ENCODE measurements at regions not wholly inside any gene's neighbourhood (a gene's known extent, or its start where the extent isn't known, plus 50 kb on each side); places are given as distances from the start of the nearest gene placed in this dataset.

DNA sequence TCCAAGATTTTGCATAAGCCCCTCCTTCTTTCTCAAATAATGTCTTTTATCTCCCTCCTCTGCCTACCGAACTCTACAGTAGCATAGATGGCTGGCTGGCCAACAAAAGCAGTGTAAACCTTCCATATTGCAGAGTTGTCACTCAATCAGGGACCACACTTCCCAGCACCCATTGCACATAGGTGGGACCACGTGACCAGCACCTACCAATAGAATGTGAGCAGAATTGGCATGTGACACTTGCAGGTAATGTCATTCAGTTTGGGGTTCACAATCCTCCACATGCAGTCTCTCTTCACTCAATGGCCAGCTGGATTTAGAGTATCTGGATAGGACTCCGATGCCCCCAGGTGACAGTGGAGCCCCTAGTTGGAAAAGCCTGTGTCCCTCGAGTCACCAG, 190.3 kb upstream of the CRY1 start:
- DNase-seq, result no peak

DNA sequence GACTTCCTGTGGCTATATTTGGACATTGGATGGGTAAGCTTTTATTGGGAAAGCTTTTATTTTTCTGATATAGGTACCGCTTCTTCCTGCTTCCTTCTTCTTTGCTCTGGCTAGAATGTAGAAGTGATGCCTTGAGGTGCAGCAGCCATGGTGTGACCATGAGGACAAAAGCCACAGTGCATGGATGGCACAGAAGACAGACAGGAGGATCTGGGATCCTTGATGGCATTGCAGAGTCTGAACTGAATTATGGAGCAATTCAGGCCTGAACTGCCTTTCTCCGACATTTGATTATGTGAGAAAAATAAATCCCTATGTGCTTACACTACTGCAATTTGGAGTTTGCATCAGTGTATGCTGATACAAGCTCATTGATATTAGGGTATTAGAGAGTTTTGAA, 191.3 kb upstream of the CRY1 start:
- no peak for DNase-seq

DNA sequence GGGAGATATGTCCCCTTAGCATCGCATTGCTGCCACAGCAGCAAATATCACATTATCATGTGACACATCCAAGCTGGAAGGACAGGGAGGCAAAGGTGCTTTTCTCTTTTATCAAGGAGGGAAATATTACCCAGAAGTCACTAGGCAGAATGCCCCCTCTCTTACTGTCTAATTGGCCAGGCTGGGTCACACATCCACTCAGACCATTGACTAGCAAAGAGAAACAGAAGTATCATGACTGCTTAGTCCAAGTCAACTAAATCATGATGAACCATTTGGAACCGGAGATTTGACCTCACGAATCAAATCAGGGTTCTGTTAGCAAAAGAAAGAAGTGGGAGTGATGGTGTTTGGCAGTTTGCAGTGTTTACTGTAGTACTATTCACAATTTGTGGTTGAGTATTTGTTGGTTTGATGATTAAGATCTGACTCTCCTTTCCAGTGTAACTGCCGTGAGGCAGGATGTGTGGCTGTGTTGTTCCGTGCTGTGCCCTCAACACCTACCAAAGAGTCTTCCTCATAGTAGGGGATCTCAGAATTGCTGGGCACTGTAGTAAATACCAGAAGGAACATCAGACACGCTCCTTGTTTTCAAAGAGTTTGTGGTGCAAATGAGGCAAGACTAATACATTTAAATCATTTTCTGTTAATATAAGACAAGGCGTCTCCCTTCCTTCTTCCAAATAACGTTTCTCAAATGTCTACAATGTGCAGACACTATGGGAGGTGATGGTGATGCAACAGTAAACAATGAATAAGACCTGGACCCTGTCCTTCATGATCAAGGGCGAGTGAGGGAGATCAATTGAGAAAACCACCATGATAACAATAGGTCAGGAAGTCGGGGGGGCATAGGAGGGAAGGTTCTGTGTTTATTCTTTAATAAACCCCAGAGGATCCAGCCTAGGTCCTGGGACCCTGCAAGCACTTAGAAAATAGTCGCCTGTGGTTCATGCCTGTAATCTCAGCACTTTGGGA, 194.4 kb upstream of the CRY1 start:
- DNase-seq, result no peak

DNA sequence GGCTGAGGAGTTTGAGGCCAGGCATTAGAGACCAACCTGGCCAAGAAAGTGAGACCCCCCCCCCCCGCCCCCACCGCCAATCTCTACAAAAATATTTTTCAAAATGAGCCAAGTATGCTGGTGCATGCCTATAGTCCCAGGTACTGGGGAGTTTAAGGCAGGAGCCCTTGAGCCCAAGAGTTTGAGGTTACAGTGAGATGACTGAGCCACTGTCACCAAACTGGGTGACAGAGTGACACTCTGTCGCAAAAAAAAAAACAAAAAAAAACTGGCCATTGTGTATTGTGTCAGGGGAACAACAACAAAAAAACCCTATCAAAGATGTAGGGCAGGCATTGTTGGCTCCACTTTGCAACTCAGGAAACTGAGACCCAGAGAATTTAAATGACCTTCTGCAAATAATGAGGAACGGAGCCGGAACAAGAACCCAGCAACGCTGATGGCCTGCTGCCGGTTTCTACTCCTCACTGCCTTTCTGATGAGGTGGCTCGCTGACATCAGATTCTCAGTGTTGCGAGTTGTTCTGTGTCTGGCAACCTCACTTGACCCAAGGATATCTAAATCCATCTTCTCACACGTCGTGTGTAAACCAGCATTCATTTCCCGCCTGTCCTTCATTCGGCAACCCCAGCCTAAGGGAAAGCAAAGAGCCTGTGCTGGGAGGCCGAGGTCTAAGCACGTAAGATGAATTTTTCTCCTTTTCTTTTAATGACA, 195.2 kb upstream of the CRY1 start:
- peak in 2 of 3 experiments; percentile 23 to 56 for DNase-seq

DNA sequence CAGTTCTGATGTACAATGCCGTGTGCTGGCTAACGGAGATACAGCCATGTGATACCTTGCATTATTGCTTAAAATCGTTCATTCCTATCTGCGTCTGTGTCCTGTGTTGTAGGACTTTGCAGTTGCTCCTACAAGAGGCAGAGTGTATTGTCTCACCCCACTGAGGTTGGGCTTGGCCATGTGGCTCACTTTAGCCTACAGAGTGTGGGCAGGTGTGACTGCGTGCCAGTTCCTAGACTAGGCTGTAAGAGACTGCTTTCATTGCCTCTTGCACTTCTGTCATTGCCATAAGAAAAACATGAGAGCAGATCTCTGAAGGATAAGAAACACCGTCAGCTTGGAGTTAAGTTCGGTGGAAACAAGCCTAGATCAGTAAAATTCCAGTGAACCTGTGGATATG, 197.7 kb upstream of the CRY1 start:
- DNase-seq, result no peak

DNA sequence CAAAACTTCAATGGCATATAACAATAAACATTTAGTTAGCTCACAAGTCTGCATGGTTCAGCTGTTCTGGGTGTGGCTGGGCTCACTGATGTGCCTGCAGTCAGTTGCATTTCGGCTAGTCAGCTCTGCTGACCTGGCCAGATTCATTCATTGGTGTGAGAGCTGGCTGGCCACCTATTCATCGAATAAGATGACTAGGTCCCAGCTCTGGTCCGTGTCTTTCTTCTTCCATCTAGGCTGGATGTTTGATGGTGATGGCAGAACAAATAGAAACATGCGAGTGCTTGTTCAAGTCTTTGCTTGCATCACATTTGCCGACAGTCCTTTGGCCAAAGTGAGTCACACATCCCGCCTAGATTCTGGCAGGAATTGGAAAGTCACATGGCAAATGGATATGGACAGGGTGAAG, 203.3 kb upstream of the CRY1 start:
- DNase-seq, result no peak

DNA sequence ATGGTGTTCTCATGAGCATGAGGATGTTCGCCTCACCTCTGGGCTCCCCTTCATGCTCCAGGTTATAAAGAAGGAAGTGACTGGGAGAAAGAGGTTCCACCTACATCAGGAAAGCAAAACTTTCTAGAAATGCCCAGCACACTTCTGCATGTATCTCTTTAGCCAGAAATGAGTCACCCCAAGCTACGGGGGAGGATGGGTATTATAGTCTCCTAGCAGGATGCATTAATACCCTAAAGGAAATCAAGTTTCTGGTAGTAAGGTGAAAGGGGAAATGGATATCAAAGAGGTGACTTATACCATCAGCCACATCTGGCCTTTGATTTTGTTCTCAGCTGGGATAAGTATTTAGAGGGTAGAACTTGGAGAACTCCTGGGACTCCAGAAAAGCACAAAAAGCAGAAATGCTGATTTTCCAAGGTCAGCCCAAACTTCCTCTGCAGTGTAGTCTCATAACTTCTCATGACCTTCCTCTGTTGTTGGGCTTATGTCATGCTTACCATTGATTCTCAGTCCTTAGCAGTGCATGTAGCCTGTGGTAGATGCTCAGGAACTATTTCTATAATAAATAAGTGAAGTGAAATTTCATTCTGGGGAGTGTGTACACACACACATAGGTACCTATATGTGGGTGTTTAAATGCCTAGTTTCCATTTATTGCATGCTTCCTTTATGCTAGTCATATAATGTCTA, 209.4 kb upstream of the CRY1 start:
- no peak for DNase-seq

DNA sequence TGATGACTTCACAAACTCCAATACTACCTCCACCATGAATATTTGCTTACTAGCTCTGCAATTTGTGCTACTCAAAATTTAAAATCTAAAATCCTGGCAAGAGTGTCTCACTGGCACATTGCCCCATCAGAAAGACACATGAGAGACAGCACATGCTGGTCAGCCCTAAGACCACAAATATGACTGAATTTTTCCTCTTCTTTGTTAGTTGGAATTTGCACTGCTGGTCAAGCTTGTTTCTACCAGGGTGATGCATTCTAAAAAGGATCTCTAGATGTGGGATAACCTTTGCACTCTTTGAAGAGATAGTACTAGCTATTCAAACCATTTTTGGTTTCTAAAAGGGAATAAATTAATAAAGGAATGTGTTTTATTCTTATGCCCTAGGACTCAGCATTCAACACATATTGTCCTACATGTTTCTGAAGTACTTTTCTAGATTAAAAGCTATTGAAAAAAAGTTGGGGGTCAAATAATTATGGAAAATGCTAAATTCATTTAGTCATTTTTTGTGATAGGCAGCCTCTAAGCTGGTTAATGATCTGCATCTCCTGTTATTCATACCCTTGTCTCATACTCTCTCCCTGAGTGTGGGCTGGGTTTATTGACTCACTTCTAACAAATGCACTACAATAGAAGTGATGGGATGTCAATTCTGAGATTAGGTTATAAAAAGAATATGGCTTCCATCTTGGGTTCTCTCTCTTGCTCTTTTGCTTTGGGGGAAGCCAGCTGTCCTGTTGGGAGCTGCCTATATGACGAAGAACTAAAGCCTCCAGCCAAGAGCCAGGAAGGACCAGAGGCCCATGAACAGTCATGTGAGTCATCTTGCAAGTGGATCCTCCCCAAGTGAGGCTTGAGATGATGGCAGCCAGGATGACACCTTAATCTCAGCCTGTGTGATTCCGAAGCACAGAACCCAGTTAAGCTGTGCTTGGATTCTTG, 211.5 kb upstream of the CRY1 start:
- no peak for DNase-seq

DNA sequence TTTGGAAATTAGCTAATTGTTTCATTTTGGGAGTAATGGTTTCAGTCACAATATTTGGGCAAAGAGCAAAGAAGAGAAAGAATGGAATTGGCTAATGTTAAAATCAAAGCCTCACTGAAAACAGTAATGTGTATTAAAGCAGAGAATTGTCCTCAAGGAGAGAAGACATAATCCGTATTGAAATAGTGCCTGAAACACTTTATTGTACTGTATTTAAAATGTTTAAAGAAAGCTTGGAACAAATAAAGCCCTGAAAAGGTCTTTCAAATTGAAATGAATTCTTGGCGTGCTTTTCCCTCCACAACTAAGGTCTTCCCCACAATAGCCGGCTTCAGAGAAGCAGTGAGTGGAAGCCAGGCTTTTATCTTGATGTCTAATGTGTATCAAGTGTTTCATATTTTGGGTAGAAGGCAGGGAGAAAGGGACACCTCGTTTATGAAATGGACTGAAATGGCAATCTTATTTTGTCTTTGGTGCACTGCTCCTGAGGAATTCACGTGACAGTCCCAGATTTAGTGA, 212.9 kb upstream of the CRY1 start:
- no peak for DNase-seq

DNA sequence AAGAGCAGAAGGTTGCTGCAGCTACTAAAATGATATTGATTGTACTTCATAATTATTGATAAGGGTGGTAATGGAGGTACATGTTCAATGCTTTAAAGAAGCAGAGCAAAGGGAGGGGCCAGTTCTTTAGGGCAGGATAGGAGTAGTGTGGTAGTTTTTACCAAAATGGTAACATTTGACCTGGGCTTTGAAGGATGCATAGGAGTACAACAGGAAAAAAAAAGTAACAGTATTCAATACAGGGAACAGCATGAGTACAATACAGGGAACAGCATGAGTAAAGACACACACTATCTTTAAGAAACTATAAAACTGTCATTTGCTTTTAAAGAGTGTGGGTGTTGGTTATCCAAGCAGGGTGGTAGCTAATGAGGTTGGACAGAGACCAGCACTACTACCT, 215.0 kb upstream of the CRY1 start:
- DNase-seq, result no peak

DNA sequence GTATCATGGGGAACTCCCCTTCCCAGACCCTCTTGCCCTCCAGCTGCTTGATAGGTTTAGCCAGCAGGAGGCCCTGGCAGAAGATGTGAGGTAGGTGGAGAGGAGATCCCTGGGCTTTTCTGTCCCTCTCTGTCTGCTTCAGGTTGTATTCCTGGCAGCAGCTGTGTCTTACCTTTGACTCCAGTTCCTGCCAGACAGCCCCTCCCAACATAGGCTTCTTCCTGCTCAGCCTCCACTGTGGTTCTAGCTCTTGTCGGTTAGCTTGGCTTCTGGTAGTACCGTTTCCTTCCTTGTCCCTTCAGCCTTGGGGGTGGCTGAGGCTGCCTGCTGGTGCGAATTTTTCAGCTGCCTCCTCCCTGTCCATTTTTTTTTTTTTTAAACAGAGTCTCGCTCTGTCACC, 215.7 kb upstream of the CRY1 start:
- no peak for DNase-seq

DNA sequence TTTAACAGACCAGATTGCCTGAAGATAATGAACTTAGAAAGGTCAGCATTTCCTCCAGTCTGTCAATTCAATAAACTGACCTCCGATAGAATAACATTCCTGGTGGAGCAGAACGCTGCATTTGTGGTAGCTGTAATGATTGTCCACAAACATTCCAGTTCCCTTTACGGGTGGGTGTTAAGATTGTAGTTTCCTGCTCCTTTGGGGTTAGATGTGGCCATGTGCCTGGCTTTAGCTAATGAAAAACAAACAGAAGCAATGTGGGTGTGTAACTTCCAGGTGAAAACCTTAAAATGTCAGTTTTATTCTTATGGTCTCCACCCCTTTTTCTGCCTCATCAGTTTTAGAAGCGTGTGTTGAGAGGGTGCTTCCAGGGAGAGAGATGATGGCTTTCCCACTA, 217.3 kb upstream of the CRY1 start:
- DNase-seq, result peak in 1 of 3 experiments; percentile 87

DNA sequence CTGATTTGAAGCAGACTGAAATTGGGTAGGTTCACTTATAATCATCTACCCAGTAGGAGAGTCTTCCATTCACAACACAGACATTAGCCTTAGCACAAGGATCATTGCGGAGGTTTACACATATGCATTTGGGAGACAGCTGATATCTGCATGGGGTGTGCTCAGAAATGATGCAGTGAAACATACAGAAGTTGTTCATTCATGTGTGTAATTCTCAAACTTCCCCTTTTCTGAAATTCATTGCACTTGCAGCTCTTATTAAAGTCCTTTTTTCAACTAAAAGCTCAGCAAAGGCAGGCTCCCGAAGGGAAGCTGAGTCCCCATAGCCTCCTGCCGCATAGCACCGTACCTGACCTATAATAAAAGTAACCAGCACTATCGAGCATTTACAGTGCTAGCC, 218.3 kb upstream of the CRY1 start:
- no peak for DNase-seq

DNA sequence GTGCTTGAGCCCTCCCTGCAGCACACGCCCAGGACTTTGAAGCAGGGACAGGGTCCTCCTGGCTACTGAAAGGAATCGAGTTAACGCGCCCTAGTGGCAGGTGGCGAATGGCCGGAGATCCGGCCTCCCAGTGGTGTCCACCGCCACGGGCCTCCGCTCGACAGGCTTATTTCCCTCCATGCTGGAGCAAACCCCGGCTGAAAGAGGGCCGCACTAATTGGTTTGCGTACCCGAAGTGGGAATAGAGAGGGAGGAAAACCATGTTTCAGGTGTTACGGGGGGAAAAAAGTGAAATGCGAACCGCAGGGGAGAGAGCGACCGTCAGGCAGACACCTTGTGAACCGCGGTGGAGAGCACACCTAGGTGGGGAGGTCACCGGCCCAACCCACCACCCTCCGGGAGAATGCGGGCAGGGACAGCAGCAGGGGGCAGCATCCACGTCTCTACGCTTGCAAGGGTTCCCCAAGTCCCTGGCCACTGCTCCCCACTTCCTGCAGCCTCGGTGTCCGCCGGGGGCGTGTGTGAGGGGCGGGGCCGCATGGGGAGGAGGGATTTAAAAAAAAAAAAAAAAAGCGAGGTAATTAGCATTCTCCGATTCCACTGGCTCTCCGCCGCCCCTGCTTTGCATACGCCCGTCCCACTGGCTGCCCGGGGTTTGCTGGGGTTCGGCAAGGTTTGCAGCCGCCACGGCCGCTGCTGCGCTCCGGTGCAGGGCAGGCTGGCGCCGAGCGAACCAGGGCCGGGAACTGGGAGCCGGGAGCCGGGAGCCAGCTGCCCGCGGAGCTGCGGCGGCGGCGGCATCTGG, 224.6 kb upstream of the CRY1 start:
- DNase-seq, result peak; percentile 96 to 97 (median 96)

DNA sequence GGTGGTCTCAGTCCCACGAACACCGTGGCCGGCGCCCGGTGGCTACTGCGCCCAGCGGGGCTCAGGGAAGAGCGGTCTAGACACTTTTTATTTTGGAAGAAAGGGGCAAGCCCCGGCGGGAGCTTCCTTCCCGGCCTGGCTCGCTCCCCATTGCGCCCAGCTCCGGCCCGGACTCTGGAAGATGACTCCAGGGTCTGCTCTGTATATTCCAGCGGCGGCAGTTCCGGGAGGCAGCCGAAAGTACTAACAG, 225.1 kb upstream of the CRY1 start:
- DNase-seq, result no peak

DNA sequence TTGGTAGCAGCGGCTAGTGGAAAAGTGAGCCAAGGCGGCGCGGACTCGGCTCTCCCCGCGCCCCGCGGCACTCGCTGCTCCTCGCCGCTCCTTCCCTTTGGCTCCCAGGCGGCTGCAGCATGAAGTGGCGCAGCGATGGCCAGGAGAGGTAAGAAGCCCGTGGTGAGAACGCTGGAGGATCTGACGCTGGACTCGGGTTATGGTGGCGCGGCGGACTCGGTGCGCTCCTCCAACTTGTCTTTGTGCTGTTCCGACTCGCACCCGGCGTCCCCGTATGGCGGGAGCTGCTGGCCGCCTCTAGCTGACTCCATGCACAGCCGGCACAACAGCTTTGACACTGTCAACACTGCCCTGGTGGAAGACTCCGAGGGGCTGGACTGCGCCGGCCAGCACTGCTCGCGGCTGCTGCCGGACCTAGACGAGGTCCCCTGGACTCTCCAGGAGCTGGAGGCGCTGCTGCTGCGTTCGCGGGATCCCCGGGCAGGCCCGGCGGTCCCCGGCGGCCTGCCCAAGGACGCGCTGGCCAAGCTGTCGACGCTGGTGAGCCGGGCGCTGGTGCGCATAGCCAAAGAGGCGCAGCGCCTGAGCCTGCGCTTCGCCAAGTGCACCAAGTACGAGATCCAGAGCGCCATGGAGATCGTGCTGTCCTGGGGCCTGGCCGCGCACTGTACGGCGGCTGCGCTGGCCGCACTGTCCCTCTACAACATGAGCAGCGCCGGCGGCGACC, 225.6 kb upstream of the CRY1 start:
- DNase-seq, result peak; percentile 57 to 85 (median 83)

DNA sequence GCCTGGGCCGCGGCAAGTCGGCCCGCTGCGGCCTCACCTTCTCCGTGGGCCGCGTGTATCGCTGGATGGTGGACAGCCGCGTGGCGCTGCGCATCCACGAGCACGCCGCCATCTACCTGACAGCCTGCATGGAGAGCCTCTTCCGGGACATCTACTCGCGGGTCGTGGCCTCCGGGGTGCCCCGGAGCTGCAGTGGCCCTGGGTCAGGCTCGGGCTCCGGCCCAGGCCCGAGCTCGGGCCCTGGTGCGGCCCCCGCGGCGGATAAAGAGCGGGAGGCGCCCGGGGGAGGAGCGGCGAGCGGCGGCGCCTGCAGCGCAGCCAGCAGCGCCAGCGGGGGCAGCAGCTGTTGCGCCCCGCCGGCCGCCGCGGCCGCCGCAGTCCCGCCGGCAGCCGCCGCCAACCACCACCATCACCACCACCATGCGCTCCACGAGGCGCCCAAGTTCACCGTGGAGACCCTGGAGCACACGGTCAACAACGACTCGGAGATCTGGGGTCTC, 226.2 kb upstream of the CRY1 start:
- peak; percentile 30 to 82 (median 78) for DNase-seq

DNA sequence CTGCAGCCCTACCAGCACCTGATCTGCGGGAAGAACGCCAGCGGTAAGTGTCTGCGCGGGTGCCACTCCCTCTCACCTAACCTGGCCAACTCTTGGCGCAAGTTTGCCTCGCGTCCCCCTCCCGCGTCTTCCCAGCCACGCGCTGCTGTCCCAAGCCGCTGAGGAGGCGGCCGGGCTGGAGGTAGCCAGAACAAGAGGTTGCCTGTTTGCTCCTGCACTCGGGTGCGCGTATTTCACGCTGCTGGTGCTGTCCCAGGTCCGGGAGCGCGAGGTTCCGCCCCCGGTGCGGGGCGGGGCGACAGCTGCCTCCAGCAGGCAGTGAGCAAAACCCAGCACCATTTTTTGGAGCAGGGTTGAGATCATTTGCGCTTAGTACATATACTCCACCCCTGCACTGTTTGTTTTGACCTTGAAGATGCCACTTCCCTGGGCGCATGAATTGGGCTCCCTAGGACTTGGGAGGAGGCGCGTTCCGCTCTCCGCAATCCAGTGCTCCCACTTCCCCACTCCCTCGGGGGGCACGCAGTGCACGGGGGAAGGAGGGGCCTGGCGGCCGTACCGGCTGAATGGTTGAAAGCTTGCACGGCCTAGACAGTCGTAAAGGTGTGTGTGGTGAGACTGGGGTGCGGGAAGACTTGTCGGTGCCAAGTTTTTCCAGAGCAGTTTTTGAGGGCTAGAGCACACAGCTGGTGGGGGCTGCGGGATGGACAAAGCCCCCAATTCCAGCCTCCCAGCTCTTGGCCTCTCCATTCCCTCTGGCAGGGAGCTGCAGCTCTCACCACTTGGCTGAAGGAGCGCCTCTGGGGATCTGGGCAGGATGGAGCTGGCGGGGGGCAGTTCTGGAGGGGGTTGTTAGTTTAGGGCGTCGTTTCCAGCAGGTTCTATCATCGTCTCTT, 226.9 kb upstream of the CRY1 start:
- peak; percentile 76 to 78 (median 77) for DNase-seq

DNA sequence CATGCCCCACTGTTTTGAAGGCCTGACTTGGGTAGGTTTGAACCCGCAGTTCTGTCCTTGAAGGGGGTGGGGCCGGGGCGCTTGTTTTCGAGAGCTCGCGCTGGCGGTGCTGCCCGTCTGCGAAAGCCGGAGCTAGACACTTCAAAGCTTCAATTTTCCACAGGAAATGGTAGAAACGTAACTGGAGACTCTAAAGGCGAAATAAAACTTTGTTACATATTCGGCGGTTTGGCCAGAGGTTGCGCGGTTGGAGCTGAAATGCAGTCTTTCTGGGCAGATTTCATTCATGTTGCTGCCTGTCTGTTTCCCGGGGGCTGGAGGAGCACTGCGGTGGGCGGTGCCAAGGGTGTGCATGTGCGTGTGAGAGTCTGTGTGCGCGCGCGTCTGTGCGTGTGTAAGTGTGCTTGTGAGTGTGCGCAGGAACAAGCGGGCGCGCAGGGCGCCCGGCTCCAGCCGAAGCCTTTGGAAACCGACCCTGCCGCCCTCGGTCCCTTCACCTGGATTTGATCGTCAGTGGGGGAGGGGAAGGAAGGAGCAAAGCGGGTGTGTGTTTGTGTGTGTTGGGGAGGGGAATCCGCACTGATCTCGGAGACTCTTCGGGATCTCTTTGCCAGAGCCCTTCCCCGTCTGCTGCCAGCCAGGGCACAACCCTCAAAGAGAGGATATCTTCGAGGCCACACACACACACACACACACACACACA, 227.7 kb upstream of the CRY1 start:
- DNase-seq, result peak; percentile 81 to 89 (median 83)
